ENCODE measurements at regions not wholly inside any gene's neighbourhood (a gene's known extent, or its start where the extent isn't known, plus 50 kb on each side); places are given as distances from the start of the nearest gene placed in this dataset.

DNA sequence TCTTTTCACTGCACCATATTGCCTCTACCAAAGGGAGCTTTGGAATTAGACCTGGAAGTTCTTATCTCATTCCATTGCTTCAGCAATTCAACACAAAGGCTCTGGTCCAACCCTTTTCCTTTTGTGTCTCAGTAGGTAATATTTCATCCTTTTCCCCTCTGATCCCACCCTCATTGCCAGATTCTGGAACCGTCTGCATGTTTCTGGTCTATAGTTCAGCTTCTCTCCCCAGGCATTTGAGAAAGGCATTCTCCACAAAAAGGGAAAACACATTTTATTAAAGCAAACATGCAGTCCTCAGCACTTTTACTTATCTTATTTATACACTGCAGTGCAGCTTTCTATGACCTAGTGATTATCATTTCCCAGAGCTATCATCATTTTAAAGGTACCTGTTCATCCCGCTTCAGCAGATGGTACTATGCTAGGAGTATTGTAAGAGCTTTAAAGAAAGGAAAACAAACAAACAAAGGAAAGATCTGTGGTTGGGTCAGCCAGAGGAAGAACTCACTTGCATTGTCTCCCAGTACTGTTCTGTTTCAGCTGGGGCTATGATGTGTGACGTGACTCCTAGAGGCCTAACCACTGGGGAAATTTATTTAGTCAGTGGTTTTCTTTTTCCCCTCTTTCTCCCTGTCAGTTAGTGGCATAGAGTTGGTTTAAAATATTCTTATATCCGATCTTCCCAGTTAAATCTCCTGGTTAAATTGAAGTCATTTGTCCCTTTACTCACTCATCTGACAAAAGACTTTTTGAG lies 269.2 kb downstream of the TMEM38B start:
- TF ChIP-seq SIN3A (IDR thresholded peaks at IDR 0.05; ENCODE audit: borderline replicate concordance, insufficient read depth, low read length) (no peak), TAF1 (IDR thresholded peaks at IDR 0.05; ENCODE audit: borderline replicate concordance, insufficient read depth, low read length) (no peak), POLR2AphosphoS5 (IDR thresholded peaks at IDR 0.05; ENCODE audit: low read depth, low read length) (no peak), FOXP2 (optimal IDR thresholded peaks at IDR 0.05; ENCODE audit: borderline replicate concordance, extremely low read depth, extremely low read length, insufficient read depth) (no peak)
- TF ChIP-seq, protein P1, sequence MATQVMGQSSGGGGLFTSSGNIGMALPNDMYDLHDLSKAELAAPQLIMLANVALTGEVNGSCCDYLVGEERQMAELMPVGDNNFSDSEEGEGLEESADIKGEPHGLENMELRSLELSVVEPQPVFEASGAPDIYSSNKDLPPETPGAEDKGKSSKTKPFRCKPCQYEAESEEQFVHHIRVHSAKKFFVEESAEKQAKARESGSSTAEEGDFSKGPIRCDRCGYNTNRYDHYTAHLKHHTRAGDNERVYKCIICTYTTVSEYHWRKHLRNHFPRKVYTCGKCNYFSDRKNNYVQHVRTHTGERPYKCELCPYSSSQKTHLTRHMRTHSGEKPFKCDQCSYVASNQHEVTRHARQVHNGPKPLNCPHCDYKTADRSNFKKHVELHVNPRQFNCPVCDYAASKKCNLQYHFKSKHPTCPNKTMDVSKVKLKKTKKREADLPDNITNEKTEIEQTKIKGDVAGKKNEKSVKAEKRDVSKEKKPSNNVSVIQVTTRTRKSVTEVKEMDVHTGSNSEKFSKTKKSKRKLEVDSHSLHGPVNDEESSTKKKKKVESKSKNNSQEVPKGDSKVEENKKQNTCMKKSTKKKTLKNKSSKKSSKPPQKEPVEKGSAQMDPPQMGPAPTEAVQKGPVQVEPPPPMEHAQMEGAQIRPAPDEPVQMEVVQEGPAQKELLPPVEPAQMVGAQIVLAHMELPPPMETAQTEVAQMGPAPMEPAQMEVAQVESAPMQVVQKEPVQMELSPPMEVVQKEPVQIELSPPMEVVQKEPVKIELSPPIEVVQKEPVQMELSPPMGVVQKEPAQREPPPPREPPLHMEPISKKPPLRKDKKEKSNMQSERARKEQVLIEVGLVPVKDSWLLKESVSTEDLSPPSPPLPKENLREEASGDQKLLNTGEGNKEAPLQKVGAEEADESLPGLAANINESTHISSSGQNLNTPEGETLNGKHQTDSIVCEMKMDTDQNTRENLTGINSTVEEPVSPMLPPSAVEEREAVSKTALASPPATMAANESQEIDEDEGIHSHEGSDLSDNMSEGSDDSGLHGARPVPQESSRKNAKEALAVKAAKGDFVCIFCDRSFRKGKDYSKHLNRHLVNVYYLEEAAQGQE (IDR thresholded peaks at IDR 0.05; ENCODE audit: insufficient read depth in 1 of 2, low read depth in 2 of 2, low read length in 2 of 2) = no peak

DNA sequence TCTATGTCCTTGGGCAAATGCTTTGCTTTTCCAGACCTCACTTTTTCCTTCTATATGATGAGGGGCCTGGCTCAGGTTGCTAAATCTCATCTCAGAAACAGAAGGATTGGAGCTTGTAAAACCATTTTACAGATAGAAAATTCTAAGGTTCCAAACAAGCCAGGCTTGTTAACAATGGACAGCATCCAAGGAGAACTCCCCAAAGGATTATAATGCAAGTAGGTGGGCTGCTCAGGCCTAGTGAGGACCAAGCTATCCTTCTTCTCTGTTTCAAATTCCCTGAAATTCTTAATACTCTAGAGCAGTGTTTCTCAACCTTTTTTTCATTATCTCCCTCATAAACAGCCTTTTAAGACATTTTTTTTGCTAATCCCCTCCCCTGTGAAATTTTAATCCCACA lies 269.8 kb downstream of the TMEM38B start:
- TF ChIP-seq POLR2AphosphoS5 (IDR thresholded peaks at IDR 0.05; ENCODE audit: low read depth, low read length) = no peak
- TF ChIP-seq FOXP2 (optimal IDR thresholded peaks at IDR 0.05; ENCODE audit: borderline replicate concordance, extremely low read depth, extremely low read length, insufficient read depth) = no peak
- TF ChIP-seq, protein P1 (IDR thresholded peaks at IDR 0.05; ENCODE audit: insufficient read depth in 1 of 2, low read depth in 2 of 2, low read length in 2 of 2) = no peak
- TF ChIP-seq TAF1 (IDR thresholded peaks at IDR 0.05; ENCODE audit: borderline replicate concordance, insufficient read depth, low read length) = no peak
- no peak for TF ChIP-seq SIN3A (IDR thresholded peaks at IDR 0.05; ENCODE audit: borderline replicate concordance, insufficient read depth, low read length)

DNA sequence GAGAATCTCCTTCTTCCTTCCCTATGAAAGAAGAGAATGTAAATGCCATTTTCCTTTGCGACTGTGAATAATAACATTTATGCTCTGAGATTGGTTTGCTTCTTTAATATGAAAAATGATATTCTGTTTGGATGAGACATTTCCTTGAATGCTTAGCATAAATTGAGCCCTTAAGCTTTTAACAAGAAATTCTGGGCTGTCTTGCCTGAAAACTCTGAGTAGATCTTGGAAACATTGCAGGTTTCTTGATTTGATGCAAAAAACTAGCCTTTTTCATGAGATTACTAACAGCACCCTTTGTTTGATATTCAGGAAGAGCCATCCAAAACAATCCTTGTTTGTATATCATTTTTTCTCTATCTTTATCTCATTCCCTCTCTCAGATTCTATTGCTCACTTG lies 272.5 kb downstream of the TMEM38B start:
- TF ChIP-seq TAF1 (IDR thresholded peaks at IDR 0.05; ENCODE audit: borderline replicate concordance, insufficient read depth, low read length) = no peak
- TF ChIP-seq, protein P1 (IDR thresholded peaks at IDR 0.05; ENCODE audit: insufficient read depth in 1 of 2, low read depth in 2 of 2, low read length in 2 of 2) = no peak
- no peak for TF ChIP-seq SIN3A (IDR thresholded peaks at IDR 0.05; ENCODE audit: borderline replicate concordance, insufficient read depth, low read length)
- TF ChIP-seq POLR2AphosphoS5 (IDR thresholded peaks at IDR 0.05; ENCODE audit: low read depth, low read length) = no peak
- no peak for TF ChIP-seq FOXP2 (optimal IDR thresholded peaks at IDR 0.05; ENCODE audit: borderline replicate concordance, extremely low read depth, extremely low read length, insufficient read depth)

DNA sequence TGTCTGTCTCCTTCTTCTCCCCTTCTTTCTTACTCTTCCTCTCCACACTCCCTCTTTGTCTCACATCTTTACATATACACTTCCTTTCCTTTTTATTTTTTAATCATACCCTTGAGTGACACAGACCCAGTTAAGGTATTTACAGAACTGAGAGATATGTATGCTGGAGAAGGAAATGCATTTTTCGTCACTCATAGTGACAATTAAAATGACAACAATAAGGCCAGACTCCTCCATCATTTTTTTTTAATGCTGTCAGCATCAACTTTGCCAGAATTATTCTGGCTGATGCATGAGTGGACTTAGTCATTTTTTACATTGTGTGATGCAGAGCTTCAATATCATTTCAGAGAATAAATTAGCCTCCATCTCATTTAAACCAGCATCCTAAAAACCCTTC lies 272.9 kb downstream of the TMEM38B start:
- no peak for TF ChIP-seq POLR2AphosphoS5 (IDR thresholded peaks at IDR 0.05; ENCODE audit: low read depth, low read length)
- TF ChIP-seq TAF1 (IDR thresholded peaks at IDR 0.05; ENCODE audit: borderline replicate concordance, insufficient read depth, low read length) = no peak
- TF ChIP-seq FOXP2 (optimal IDR thresholded peaks at IDR 0.05; ENCODE audit: borderline replicate concordance, extremely low read depth, extremely low read length, insufficient read depth) = no peak
- TF ChIP-seq, protein P1 (IDR thresholded peaks at IDR 0.05; ENCODE audit: insufficient read depth in 1 of 2, low read depth in 2 of 2, low read length in 2 of 2) = no peak
- TF ChIP-seq SIN3A (IDR thresholded peaks at IDR 0.05; ENCODE audit: borderline replicate concordance, insufficient read depth, low read length) = no peak

All from PFSK-1 (cell line).